Tibial nerve (tissue), 4 donors: ENCODE measurements at regions not wholly inside any gene's neighbourhood (a gene's known extent, or its start where the extent isn't known, plus 50 kb on each side); places are given as distances from the start of the nearest gene placed in this dataset.

ENCODE experiments used
- CTCF ChIP-seq, 5 experiments: fragments of 200-600 bp in 3 of 5; fragments of 450-650 bp in 2 of 5; sonication (generic) in 3 of 5; IDR thresholded peaks; one replicate each; pipeline ENCODE4 v1.5.1; 2016 to 2019; ENCODE audit warnings: antibody characterized with exemption in 5 of 5, mild to moderate bottlenecking in 3 of 5, moderate library complexity in 2 of 5
- EP300 ChIP-seq, 2 donors: sonication (generic); formaldehyde crosslinking; IDR thresholded peaks; one replicate each; pipeline ENCODE4 v1.6.1; 2017; ENCODE audit warnings: antibody characterized with exemption in 2 of 2, mild to moderate bottlenecking in 1 of 2
- POLR2A ChIP-seq, 2 donors: fragments of 450-650 bp; IDR thresholded peaks; one replicate each; pipeline ENCODE4 v1.6.1; 2017; ENCODE audit warnings: antibody characterized with exemption in 2 of 2, mild to moderate bottlenecking in 2 of 2, moderate library complexity in 2 of 2

DNA sequence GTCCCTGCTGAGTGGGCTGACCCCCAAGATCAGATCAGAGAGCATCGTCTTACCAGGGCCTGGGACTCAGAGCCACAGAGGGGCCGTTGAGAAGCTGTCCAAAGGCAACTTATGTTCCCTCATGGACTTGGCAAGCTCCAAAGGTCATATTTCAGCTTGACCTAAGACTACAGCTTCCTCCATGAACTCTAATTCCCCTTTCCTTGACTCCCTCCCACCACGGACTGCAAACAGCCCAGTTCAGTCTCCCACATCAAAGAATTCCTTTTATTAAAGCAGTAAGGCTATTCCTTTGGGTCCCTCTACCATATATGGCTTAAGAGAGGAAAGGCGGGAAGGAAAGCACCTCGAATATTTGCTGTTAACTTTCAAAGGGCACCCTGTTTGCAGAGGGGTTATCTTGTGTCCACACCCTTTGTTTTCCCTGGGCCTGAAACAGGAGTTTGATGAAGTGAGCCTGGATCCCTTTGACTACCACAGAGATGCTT is 146.1 kb upstream of the THBS1 start:
- TF ChIP-seq CTCF (IDR thresholded peaks at IDR 0.05) (no peak), EP300 (IDR thresholded peaks at IDR 0.05) (no peak), POLR2A (IDR thresholded peaks at IDR 0.05) (no peak)
